Breast epithelium (tissue), 3 donors: ENCODE measurements at regions not wholly inside any gene's neighbourhood (a gene's known extent, or its start where the extent isn't known, plus 50 kb on each side); places are given as distances from the start of the nearest gene placed in this dataset.

ENCODE experiments used
- POLR2A ChIP-seq: fragments of 450-650 bp; IDR thresholded peaks from one replicate; pipeline ENCODE4 v1.6.1; 2016; ENCODE audit warnings: antibody characterized with exemption, mild to moderate bottlenecking, moderate library complexity
- TF ChIP-seq, protein P1 (sequence below), 3 donors: fragments of 450-650 bp; IDR thresholded peaks; one replicate each; pipeline ENCODE4 v1.5.1; 2016 to 2017; ENCODE audit warnings: antibody characterized with exemption in 3 of 3, mild to moderate bottlenecking in 3 of 3, moderate library complexity in 3 of 3

DNA sequence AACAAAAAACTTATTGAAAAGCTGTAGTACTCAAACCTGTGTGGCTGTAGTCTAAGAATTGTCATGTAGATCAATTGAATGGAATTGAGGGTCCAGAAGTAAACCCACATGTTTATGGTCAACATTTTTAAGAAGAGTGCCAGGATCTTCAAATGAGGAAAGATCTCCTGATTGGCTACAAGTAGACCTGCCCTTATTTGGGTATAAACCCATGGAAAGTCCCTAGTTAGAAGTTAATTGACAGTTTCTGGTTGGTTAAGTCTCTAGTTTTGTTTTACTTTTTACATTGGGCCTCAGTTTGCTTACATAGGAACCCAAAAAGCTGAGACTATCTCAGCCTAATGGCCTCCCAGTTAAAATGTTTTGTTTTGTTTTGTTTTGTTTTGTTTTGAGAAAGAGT is 91.9 kb upstream of the RESF1 start:
- TF ChIP-seq, protein P1, sequence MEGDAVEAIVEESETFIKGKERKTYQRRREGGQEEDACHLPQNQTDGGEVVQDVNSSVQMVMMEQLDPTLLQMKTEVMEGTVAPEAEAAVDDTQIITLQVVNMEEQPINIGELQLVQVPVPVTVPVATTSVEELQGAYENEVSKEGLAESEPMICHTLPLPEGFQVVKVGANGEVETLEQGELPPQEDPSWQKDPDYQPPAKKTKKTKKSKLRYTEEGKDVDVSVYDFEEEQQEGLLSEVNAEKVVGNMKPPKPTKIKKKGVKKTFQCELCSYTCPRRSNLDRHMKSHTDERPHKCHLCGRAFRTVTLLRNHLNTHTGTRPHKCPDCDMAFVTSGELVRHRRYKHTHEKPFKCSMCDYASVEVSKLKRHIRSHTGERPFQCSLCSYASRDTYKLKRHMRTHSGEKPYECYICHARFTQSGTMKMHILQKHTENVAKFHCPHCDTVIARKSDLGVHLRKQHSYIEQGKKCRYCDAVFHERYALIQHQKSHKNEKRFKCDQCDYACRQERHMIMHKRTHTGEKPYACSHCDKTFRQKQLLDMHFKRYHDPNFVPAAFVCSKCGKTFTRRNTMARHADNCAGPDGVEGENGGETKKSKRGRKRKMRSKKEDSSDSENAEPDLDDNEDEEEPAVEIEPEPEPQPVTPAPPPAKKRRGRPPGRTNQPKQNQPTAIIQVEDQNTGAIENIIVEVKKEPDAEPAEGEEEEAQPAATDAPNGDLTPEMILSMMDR (IDR thresholded peaks at IDR 0.05), result no peak
- no peak for TF ChIP-seq POLR2A
